ENCODE measurements at regions not wholly inside any gene's neighbourhood (a gene's known extent, or its start where the extent isn't known, plus 50 kb on each side); places are given as distances from the start of the nearest gene placed in this dataset.

- no peak for TF ChIP-seq CTCF (IDR thresholded peaks at IDR 0.05)
- TF ChIP-seq POLR2A (IDR thresholded peaks at IDR 0.05), result no peak
Measured at GRCh38 chr2:31810200-31810917, 200.4 kb downstream of the MEMO1 start.
